SHP77 treated with DMSO at 0.1 percent for 48 hours (cell line): ENCODE measurements at regions not wholly inside any gene's neighbourhood (a gene's known extent, or its start where the extent isn't known, plus 50 kb on each side); places are given as distances from the start of the nearest gene placed in this dataset.

Source experiments
- DNase-seq: peaks from one replicate; lab custom pipeline; 2025; lab: John Stamatoyannopoulos, UW

- DNase-seq, result no peak
These were observed 94.5 kb upstream of the UPP2 start for GRCh38 chr2:158006961-158007719.

- DNase-seq, result no peak
These were observed 97.4 kb upstream of the UPP2 start for GRCh38 chr2:158004126-158004764.

GRCh38 chr2:158002079-158002478, 99.6 kb upstream of the UPP2 start:
- DNase-seq, result no peak

- DNase-seq, result no peak
These were observed 104.9 kb upstream of the UPP2 start for GRCh38 chr2:157996799-157997198.

- DNase-seq, result no peak
These were observed 106.6 kb upstream of the UPP2 start for GRCh38 chr2:157995117-157995516.

- no peak for DNase-seq
These were observed 109.7 kb upstream of the UPP2 start for GRCh38 chr2:157991932-157992331.

GRCh38 chr2:157990173-157990572, 111.5 kb upstream of the UPP2 start:
- no peak for DNase-seq

DNA sequence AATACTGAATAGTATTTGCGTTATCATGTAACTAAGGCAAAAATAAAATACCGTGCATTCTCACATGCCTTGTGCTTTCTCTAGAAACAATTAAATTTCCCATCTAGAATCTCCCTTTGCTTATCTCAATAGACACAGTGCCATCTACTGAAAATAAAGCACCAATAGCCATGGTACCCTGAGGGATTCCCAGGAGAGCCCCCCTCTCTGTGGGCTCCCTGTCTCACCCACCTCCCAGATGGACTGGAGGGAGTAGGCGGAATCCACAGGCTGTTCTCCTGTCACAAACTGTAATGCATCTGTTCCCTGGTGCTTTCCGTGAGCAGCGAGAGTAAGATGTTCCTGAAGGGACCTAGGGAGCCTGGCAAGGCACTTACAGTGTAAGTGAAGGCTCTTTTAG, 112.4 kb upstream of the UPP2 start:
- DNase-seq, result no peak

GRCh38 chr2:157986761-157987160, 110.6 kb upstream of the ACVR1 start:
- no peak for DNase-seq

GRCh38 chr2:157984866-157985265, 108.7 kb upstream of the ACVR1 start:
- no peak for DNase-seq

DNA sequence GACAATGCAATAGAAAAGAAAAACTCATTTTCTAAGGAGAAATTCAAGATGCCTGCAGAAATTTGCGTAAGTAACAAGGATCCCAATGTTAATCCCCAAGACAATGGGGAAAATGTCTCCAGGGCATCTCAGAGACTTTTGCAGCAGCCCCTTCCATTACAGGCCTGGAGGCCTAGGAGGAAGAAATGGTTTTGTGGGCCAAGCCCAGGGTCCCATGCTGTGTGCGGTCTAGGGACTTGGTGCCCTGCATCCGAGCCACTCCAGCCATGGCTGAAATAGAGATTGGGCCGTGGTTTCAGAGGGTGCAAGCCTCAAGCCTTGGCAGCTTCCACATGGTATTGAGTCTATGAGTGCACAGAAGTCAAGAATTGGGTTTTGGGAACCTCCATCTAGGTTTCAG, 103.9 kb upstream of the ACVR1 start:
- DNase-seq, result no peak

- no peak for DNase-seq
These were observed 95.6 kb upstream of the ACVR1 start for GRCh38 chr2:157971702-157972101.

GRCh38 chr2:157967856-157968255, 91.7 kb upstream of the ACVR1 start:
- no peak for DNase-seq

DNA sequence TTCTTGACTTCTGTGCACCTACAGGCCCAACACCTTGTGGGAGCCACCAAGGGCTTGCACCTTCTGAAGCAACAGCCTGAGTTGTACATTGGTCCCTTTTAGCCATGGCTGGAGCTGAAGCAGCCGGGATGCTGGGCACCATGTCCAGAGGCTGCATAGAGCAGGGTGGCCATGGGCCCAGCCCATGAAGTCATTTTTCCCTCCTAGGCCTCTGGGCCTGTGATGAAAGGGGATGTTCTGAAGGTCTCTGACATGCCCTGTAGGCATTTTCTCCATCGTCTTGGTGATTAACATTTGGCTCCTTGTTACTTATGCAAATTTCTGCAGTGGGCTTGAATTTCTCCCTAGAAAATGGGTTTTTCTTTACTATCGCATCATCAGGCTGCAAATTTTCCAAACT, 83.1 kb upstream of the ACVR1 start:
- DNase-seq, result no peak

GRCh38 chr2:157957596-157957995, 81.5 kb upstream of the ACVR1 start:
- DNase-seq, result no peak

GRCh38 chr2:157952558-157952957, 76.4 kb upstream of the ACVR1 start:
- no peak for DNase-seq

GRCh38 chr2:157948856-157949255, 72.7 kb upstream of the ACVR1 start:
- DNase-seq, result no peak

- no peak for DNase-seq
These were observed 70.9 kb upstream of the ACVR1 start for GRCh38 chr2:157946919-157947557.

DNA sequence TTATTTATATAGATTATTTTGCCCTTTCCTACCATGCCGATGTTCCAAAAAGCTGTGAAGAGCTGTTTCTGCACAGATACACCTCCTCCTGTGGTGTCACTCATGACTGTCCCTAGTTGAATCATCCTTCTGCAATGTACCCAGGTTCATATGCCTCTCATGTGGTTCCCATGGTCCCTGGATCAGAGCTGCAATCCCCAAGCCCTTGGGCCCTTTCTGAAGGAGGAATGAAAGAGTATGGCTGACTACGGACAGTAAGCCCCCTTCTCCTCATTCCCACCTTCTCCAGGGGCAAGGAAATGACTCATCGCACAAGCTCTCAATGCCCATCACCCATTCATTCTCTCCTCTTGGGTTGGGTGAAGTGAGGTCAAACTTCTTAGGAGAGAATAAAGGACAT, 63.9 kb upstream of the ACVR1 start:
- no peak for DNase-seq

- no peak for DNase-seq
These were observed 62.4 kb upstream of the ACVR1 start for GRCh38 chr2:157938556-157938955.

DNA sequence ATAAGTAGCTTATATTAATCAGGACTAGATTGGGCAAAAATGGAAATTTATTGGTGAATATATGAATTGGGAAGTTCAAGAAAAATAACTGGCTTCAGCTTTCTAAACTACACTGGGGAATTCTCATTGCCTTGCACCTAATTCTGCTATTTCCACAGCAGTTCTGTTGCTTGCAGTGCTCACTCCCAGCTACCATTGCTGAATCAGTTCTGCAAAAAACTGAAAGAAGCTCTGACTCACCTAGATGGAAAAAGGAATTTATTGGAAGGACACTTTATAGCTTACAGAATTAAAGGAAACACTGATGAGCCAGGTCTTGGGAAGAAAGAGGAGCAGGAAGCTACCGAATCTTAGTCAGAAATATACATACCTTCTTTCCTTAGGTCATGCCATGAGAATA, 60.3 kb upstream of the ACVR1 start:
- DNase-seq, result no peak

GRCh38 chr2:157935378-157935906, 59.3 kb upstream of the ACVR1 start:
- no peak for DNase-seq
